Endodermal cell (in vitro differentiated cells): ENCODE measurements at regions not wholly inside any gene's neighbourhood (a gene's known extent, or its start where the extent isn't known, plus 50 kb on each side); places are given as distances from the start of the nearest gene placed in this dataset.
A peak's percentile ranks its signal among the peaks of the same experiment; 100 is the strongest.
"Not testable (repeated sequence)": the region's sequence is repeated elsewhere in the genome, so short reads cannot be mapped to it uniquely, and the experiment has no call there.

Experiments
- DNase-seq: peaks from one replicate; pipeline ENCODE4 v3.0.0-alpha.2; 2017
- H3K27ac ChIP-seq: 2 replicates; pipeline ENCODE4 v1.5.1; 2013; ENCODE audit warnings: mild to moderate bottlenecking, low read depth, low read length, moderate library complexity
- H3K27me3 ChIP-seq: 2 replicates; pipeline ENCODE4 v1.6.1; 2013; ENCODE audit warnings: mild to moderate bottlenecking, low read length, moderate library complexity; ENCODE audit not compliant: insufficient read depth, control insufficient read depth, poor library complexity, severe bottlenecking
- H3K36me3 ChIP-seq: 2 replicates; pipeline ENCODE4 v1.7.0; 2013; ENCODE audit warnings: mild to moderate bottlenecking, low read length, moderate library complexity; ENCODE audit not compliant: control insufficient read depth, insufficient read depth
- H3K4me1 ChIP-seq: one replicate; pipeline ENCODE4 v1.7.0; 2013; ENCODE audit warnings: low read length; ENCODE audit not compliant: control insufficient read depth, insufficient read depth
- H3K4me3 ChIP-seq: 2 replicates; pipeline ENCODE4 v1.5.1; 2013; ENCODE audit warnings: mild to moderate bottlenecking, low read length, moderate library complexity
- H3K9ac ChIP-seq: 2 replicates; pipeline ENCODE4 v1.6.1; 2013; ENCODE audit warnings: mild to moderate bottlenecking, low read length, moderate library complexity; ENCODE audit not compliant: poor library complexity, severe bottlenecking; ENCODE audit errors: extremely low read depth
- H3K9me3 ChIP-seq: 2 replicates; pipeline ENCODE4 v1.6.1; 2013; ENCODE audit warnings: mild to moderate bottlenecking, low read length, moderate library complexity; ENCODE audit not compliant: control insufficient read depth
- H3K27ac Mint-ChIP-seq: 2 replicates; pipeline ENCODE4 v1.8.0; 2020; ENCODE audit warnings: mixed read lengths
- H3K27me3 Mint-ChIP-seq: 2 replicates; pipeline ENCODE4 v1.8.0; 2021; ENCODE audit warnings: mild to moderate bottlenecking, mixed read lengths; ENCODE audit not compliant: insufficient read depth
- H3K36me3 Mint-ChIP-seq: 2 replicates; pipeline ENCODE4 v1.8.0; 2020; ENCODE audit warnings: low read depth, mixed read lengths
- H3K4me1 Mint-ChIP-seq: 2 replicates; pipeline ENCODE4 v1.8.0; 2020; ENCODE audit warnings: mixed read lengths
- H3K4me3 Mint-ChIP-seq: 2 replicates; pipeline ENCODE4 v1.8.0; 2020; ENCODE audit warnings: mild to moderate bottlenecking, moderate library complexity, mixed read lengths
- H3K9me3 Mint-ChIP-seq: 2 replicates; pipeline ENCODE4 v1.8.0; 2020; ENCODE audit warnings: mild to moderate bottlenecking, mixed read lengths
- WGBS, 2 experiments: methylation state at CpG; one replicate each; pipeline versions ENCODE4 v1.1.5 to v1.1.7; 2013; ENCODE audit warnings: missing lambda C conversion rate in 2 of 2, mixed read lengths in 1 of 2; ENCODE audit not compliant: insufficient coverage in 1 of 2, insufficient read length in 1 of 2; 5-methylcytosine and 5-hydroxymethylcytosine counted together
- TF ChIP-seq, protein P1 (sequence below): fragments of 200-600 bp; sonication (generic); conservative IDR thresholded peaks from 2 replicates; pipeline ENCODE4 v1.5.0; 2021; ENCODE audit warnings: antibody characterized with exemption, mild to moderate bottlenecking

DNA sequence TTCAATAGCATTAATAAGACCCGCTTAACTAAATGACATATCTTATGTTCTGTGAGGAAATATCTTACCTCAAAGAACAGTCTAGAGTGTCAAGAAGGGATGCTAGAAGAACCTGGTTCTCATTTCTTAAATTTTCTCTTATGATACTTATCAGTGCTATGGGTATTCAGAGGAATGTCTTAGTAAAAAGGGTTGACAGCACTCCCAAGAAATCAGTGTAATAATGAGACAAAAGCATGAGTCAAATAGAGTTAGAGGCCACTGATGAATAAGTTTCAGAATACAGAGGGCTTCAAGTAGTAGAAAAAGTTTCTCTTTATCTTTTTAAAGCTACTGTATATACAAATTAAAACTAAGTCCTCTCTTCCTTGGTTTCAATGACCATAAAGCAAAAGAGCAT is 242.8 kb downstream of the GJA1 start:
- Mint-ChIP-seq H3K36me3 (no peaks in the 10 kb centered on the region), H3K4me3 (no peak overlapping the region), H3K9me3 (peaks cover 9% of the 10 kb centered on the region), H3K27ac (no peak overlapping the region), H3K4me1 (peaks cover 5% of the 10 kb centered on the region), H3K27me3 (no peaks in the 10 kb centered on the region)
- Histone ChIP-seq H3K9me3 (peaks cover 7% of the 10 kb centered on the region), H3K9ac (no peak overlapping the region), H3K4me1 (peaks cover 2% of the 10 kb centered on the region), H3K4me3 (no peak overlapping the region), H3K27me3 (no peaks in the 10 kb centered on the region), H3K36me3 (no peaks in the 10 kb centered on the region), H3K27ac (no peak overlapping the region)
- WGBS, 2 experiments = 88% methylated on average over 1 of the region's 1 CpG; no CpG with 5 or more reads in 1 of the 2 experiments
- TF ChIP-seq, protein P1, sequence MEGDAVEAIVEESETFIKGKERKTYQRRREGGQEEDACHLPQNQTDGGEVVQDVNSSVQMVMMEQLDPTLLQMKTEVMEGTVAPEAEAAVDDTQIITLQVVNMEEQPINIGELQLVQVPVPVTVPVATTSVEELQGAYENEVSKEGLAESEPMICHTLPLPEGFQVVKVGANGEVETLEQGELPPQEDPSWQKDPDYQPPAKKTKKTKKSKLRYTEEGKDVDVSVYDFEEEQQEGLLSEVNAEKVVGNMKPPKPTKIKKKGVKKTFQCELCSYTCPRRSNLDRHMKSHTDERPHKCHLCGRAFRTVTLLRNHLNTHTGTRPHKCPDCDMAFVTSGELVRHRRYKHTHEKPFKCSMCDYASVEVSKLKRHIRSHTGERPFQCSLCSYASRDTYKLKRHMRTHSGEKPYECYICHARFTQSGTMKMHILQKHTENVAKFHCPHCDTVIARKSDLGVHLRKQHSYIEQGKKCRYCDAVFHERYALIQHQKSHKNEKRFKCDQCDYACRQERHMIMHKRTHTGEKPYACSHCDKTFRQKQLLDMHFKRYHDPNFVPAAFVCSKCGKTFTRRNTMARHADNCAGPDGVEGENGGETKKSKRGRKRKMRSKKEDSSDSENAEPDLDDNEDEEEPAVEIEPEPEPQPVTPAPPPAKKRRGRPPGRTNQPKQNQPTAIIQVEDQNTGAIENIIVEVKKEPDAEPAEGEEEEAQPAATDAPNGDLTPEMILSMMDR = no peak
- no peak for DNase-seq

DNA sequence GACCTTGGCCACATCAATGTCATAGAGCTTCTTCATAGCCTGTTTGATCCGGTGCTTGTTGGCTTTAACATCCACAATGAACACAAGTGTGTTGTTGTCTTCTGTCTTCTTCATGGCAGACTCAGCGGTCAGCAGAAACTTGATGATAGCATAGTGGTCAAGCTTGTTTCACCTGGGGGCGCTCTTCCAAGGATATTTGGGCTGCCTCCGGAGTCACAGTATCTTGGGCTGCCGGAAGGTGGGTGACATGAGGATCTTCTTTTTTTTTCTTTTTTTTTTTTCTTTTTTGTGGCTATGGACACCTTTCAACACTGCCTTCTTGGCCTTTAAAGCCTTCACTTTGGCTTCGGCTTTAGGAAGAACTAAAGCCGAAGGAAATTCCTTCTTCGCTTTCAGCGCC is 244.6 kb downstream of the GJA1 start:
- WGBS, 2 experiments = 82 to 97% methylated on average over 6 to 9 of the region's 9 CpGs
- no peaks in the 10 kb centered on the region for H3K27me3 Mint-ChIP-seq
- H3K4me3 Mint-ChIP-seq = no peak overlapping the region
- peak; percentile 62 for DNase-seq
- Histone ChIP-seq H3K9ac (no peak overlapping the region), H3K27me3 (no peaks in the 10 kb centered on the region), H3K36me3 (no peaks in the 10 kb centered on the region), H3K4me1 (peaks cover 2% of the 10 kb centered on the region), H3K9me3 (peaks cover 9% of the 10 kb centered on the region), H3K4me3 (no peak overlapping the region), H3K27ac (no peak overlapping the region)
- TF ChIP-seq, protein P1 = peak; percentile 49
- H3K27ac Mint-ChIP-seq = no peak overlapping the region
- peaks cover 5% of the 10 kb centered on the region for H3K4me1 Mint-ChIP-seq
- H3K9me3 Mint-ChIP-seq = peaks cover 16% of the 10 kb centered on the region
- peaks cover 2% of the 10 kb centered on the region for H3K36me3 Mint-ChIP-seq

DNA sequence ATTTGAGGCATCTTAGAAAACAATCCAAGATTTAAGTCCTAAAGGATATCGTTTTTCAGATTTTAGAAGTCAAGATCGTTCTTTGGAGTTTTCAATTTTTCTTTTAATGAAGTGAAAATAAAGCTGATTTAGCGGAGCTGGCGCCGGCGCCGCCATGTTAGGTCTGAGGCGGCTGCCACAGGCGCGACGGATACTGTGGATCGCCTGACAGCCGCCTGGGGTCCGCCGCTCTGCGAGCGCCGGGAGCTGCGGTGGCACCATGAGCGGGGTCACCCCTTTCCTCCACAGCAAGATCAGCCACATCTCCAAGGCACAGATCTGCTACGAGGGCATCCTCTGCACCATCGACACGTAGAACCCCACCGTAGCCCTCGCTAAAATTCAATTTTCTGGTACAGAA is 247.2 kb downstream of the GJA1 start:
- Mint-ChIP-seq H3K4me3 (no peak overlapping the region), H3K36me3 (peaks cover 4% of the 10 kb centered on the region), H3K4me1 (peaks cover 3% of the 10 kb centered on the region), H3K9me3 (peaks cover 26% of the 10 kb centered on the region), H3K27ac (no peak overlapping the region), H3K27me3 (no peaks in the 10 kb centered on the region)
- H3K4me1 ChIP-seq = no peaks in the 10 kb centered on the region
- H3K36me3 ChIP-seq = no peaks in the 10 kb centered on the region
- 97 to 99% methylated on average over 12 to 25 of the region's 25 CpGs for WGBS, 2 experiments
- H3K9me3 ChIP-seq = peaks cover 16% of the 10 kb centered on the region
- H3K27me3 ChIP-seq = no peaks in the 10 kb centered on the region
- TF ChIP-seq, protein P1 = no peak
- DNase-seq = no peak
- H3K9ac ChIP-seq = no peak overlapping the region
- no peak overlapping the region for H3K27ac ChIP-seq
- H3K4me3 ChIP-seq = no peak overlapping the region

DNA sequence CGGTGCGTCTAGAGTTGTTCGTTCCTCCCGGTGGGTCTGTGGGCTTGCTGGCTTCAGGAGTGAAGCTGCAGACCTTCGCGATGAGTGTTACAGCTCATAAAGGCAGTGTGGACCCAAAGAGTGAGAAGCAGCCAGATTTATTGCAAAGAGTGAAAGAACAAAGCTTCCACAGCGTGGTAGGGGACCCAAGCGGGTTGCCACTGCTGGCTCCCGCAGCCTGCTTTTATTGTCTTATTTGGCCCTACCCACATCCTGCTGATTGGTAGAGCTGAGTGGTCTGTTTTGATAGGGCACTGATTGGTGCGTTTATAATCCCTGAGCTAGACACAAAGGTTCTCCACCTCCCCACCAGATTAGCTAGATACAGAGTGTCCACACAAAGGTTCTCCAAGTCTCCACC is 250.4 kb downstream of the GJA1 start:
- not testable (repeated sequence) for H3K4me3 Mint-ChIP-seq, H3K27me3 Mint-ChIP-seq, DNase-seq, H3K9ac ChIP-seq, H3K36me3 ChIP-seq, H3K27ac ChIP-seq, H3K36me3 Mint-ChIP-seq, H3K4me3 ChIP-seq, H3K27ac Mint-ChIP-seq, H3K27me3 ChIP-seq, H3K4me1 ChIP-seq
- 89% methylated on average over 6 to 10 of the region's 10 CpGs for WGBS, 2 experiments
- Mint-ChIP-seq H3K4me1 (peaks cover 17% of the 10 kb centered on the region), H3K9me3 (peaks cover 26% of the 10 kb centered on the region)
- peaks cover 16% of the 10 kb centered on the region for H3K9me3 ChIP-seq
